Liver (tissue), 3 donors: ENCODE measurements at regions not wholly inside any gene's neighbourhood (a gene's known extent, or its start where the extent isn't known, plus 50 kb on each side); places are given as distances from the start of the nearest gene placed in this dataset.

Experiments used
- CTCF ChIP-seq: fragments of 150-350 bp; IDR thresholded peaks from 2 replicates; pipeline ENCODE4 v1.5.1; 2017; ENCODE audit warnings: improper control_type of control experiment, low read depth, low read length; ENCODE audit not compliant: missing input control
- GABPA ChIP-seq, 2 donors: IDR thresholded peaks in 1 of 2; conservative IDR thresholded peaks in 1 of 2; 2 replicates each; pipeline ENCODE4 v1.6.1; 2016; ENCODE audit warnings: antibody characterized with exemption in 2 of 2, mild to moderate bottlenecking in 1 of 2, moderate library complexity in 1 of 2
- JUND ChIP-seq, 2 donors: IDR thresholded peaks; 2 replicates each; pipeline ENCODE4 v1.6.1; 2016; ENCODE audit warnings: antibody characterized with exemption in 2 of 2
- MAX ChIP-seq: IDR thresholded peaks from 2 replicates; pipeline ENCODE4 v1.6.1; 2016; ENCODE audit warnings: antibody characterized with exemption
- RAD21 ChIP-seq, 2 donors: IDR thresholded peaks; 2 replicates each; pipeline ENCODE4 v1.6.1; 2016; ENCODE audit warnings: antibody characterized with exemption in 2 of 2, mild to moderate bottlenecking in 2 of 2
- REST ChIP-seq: IDR thresholded peaks from 2 replicates; pipeline ENCODE4 v1.6.1; 2016; ENCODE audit warnings: antibody characterized with exemption, mild to moderate bottlenecking
- SP1 ChIP-seq: IDR thresholded peaks from 2 replicates; pipeline ENCODE4 v1.6.1; 2018; ENCODE audit warnings: antibody characterized with exemption, mild to moderate bottlenecking
- TAF1 ChIP-seq: conservative IDR thresholded peaks from 2 replicates; pipeline ENCODE4 v1.6.1; 2016; ENCODE audit warnings: antibody characterized with exemption, mild to moderate bottlenecking
- YY1 ChIP-seq: IDR thresholded peaks from 2 replicates; pipeline ENCODE4 v1.6.1; 2016; ENCODE audit warnings: antibody characterized with exemption, mild to moderate bottlenecking
- ZBTB33 ChIP-seq: IDR thresholded peaks from 2 replicates; pipeline ENCODE4 v1.6.1; 2016; ENCODE audit warnings: antibody characterized with exemption
- donor health status: healthy.
- donor health status: healthy.

GRCh38 chrY:12421788-12422124, 279.3 kb upstream of the USP9Y start:
- TF ChIP-seq CTCF (no peak), RAD21 (IDR thresholded peaks at IDR 0.05) (no peak), GABPA (IDR thresholded peaks at IDR 0.05 in 1 of 2, conservative IDR thresholded peaks at IDR 0.05 in 1 of 2) (no peak), SP1 (no peak), JUND (IDR thresholded peaks at IDR 0.05) (no peak), YY1 (no peak), MAX (no peak), REST (no peak), TAF1 (no peak), ZBTB33 (no peak)
